ENCODE measurements at regions not wholly inside any gene's neighbourhood (a gene's known extent, or its start where the extent isn't known, plus 50 kb on each side); places are given as distances from the start of the nearest gene placed in this dataset.

- TF ChIP-seq RAD21 (IDR thresholded peaks at IDR 0.05; ENCODE audit: low read depth): peak; percentile 89
- no peak for TF ChIP-seq CREB1 (IDR thresholded peaks at IDR 0.05; ENCODE audit: low read depth)
Measured at GRCh38 chr3:17894434-17895060, 152.1 kb upstream of the TBC1D5 start.

GRCh38 chr3:17891139-17891856 lies 148.9 kb upstream of the TBC1D5 start:
- TF ChIP-seq ZBTB7A (IDR thresholded peaks at IDR 0.05; ENCODE audit: low read depth): no peak
- TF ChIP-seq MAX (IDR thresholded peaks at IDR 0.05): no peak
- no peak for TF ChIP-seq TEAD4 (IDR thresholded peaks at IDR 0.05)
- TF ChIP-seq RAD21 (IDR thresholded peaks at IDR 0.05; ENCODE audit: low read depth): no peak
- no peak for TF ChIP-seq CEBPB (IDR thresholded peaks at IDR 0.05)
- TF ChIP-seq NFIC (IDR thresholded peaks at IDR 0.05): no peak
- no peak for TF ChIP-seq REST (IDR thresholded peaks at IDR 0.05; ENCODE audit: low read depth)
- TF ChIP-seq EP300 (IDR thresholded peaks at IDR 0.05; ENCODE audit: borderline replicate concordance): no peak
- no peak for TF ChIP-seq TCF12 (IDR thresholded peaks at IDR 0.05; ENCODE audit: low read depth)
- TF ChIP-seq EGR1 (IDR thresholded peaks at IDR 0.05): no peak
- no peak for TF ChIP-seq YY1 (IDR thresholded peaks at IDR 0.05; ENCODE audit: low read depth)
- TF ChIP-seq TAF1 (IDR thresholded peaks at IDR 0.05; ENCODE audit: low read depth): no peak
- no peak for TF ChIP-seq USF1 (IDR thresholded peaks at IDR 0.05)
- TF ChIP-seq FOXM1 (IDR thresholded peaks at IDR 0.05; ENCODE audit: borderline replicate concordance, low read depth): no peak
- TF ChIP-seq CREB1 (IDR thresholded peaks at IDR 0.05; ENCODE audit: low read depth): no peak

- TF ChIP-seq CEBPB (IDR thresholded peaks at IDR 0.05): no peak
- no peak for TF ChIP-seq MAX (IDR thresholded peaks at IDR 0.05)
- TF ChIP-seq EGR1 (IDR thresholded peaks at IDR 0.05): no peak
- no peak for TF ChIP-seq TCF12 (IDR thresholded peaks at IDR 0.05; ENCODE audit: low read depth)
- TF ChIP-seq FOXM1 (IDR thresholded peaks at IDR 0.05; ENCODE audit: borderline replicate concordance, low read depth): no peak
- TF ChIP-seq TAF1 (IDR thresholded peaks at IDR 0.05; ENCODE audit: low read depth): no peak
- no peak for TF ChIP-seq EP300 (IDR thresholded peaks at IDR 0.05; ENCODE audit: borderline replicate concordance)
- TF ChIP-seq USF1 (IDR thresholded peaks at IDR 0.05): no peak
- no peak for TF ChIP-seq TEAD4 (IDR thresholded peaks at IDR 0.05)
- no peak for TF ChIP-seq RAD21 (IDR thresholded peaks at IDR 0.05; ENCODE audit: low read depth)
- TF ChIP-seq REST (IDR thresholded peaks at IDR 0.05; ENCODE audit: low read depth): no peak
- TF ChIP-seq ZBTB7A (IDR thresholded peaks at IDR 0.05; ENCODE audit: low read depth): no peak
- TF ChIP-seq CREB1 (IDR thresholded peaks at IDR 0.05; ENCODE audit: low read depth): no peak
- no peak for TF ChIP-seq NFIC (IDR thresholded peaks at IDR 0.05)
- TF ChIP-seq YY1 (IDR thresholded peaks at IDR 0.05; ENCODE audit: low read depth): no peak
Measured at GRCh38 chr3:17885986-17886385, 143.6 kb upstream of the TBC1D5 start.

GRCh38 chr3:17882981-17883380 lies 140.6 kb upstream of the TBC1D5 start:
- TF ChIP-seq REST (IDR thresholded peaks at IDR 0.05; ENCODE audit: low read depth) (no peak), TAF1 (IDR thresholded peaks at IDR 0.05; ENCODE audit: low read depth) (no peak), TEAD4 (IDR thresholded peaks at IDR 0.05) (no peak), EGR1 (IDR thresholded peaks at IDR 0.05) (no peak), FOXM1 (IDR thresholded peaks at IDR 0.05; ENCODE audit: borderline replicate concordance, low read depth) (no peak), RAD21 (IDR thresholded peaks at IDR 0.05; ENCODE audit: low read depth) (no peak), EP300 (IDR thresholded peaks at IDR 0.05; ENCODE audit: borderline replicate concordance) (no peak), TCF12 (IDR thresholded peaks at IDR 0.05; ENCODE audit: low read depth) (no peak), USF1 (IDR thresholded peaks at IDR 0.05) (no peak), CREB1 (IDR thresholded peaks at IDR 0.05; ENCODE audit: low read depth) (no peak), NFIC (IDR thresholded peaks at IDR 0.05) (no peak), ZBTB7A (IDR thresholded peaks at IDR 0.05; ENCODE audit: low read depth) (no peak), YY1 (IDR thresholded peaks at IDR 0.05; ENCODE audit: low read depth) (no peak), MAX (IDR thresholded peaks at IDR 0.05) (no peak), CEBPB (IDR thresholded peaks at IDR 0.05) (no peak)

Measured in Ishikawa (cell line).